ENCODE measurements at regions not wholly inside any gene's neighbourhood (a gene's known extent, or its start where the extent isn't known, plus 50 kb on each side); places are given as distances from the start of the nearest gene placed in this dataset.

DNA sequence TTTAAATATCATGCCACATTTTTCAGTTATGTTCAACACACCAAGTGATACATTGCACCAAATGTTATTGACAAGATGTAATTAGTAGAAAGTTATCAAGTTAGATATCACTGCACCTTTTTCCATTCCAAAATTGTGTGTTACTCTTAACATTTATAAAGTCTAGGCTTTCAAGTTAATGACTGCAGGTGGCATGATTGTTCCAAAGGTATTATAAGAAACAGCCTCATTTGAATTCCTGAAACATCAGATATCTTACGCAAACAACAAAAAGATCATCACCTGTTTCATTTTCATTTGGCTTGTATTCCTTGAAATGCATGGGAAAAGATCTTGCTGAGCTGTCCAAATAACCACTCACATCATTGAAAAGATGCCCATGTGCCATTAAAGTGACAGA is 1528.2 kb upstream of the ZEB2 start:
- TF ChIP-seq CTCF (conservative IDR thresholded peaks at IDR 0.05; ENCODE audit: low read depth in 2 of 2) (no peak), EZH2 (IDR thresholded peaks at IDR 0.05; ENCODE audit: low read depth, unreplicated experiment) (no peak), POLR2AphosphoS5 (IDR thresholded peaks at IDR 0.05; ENCODE audit: low read depth) (no peak)

Measured in GM23338 (cell line).